ENCODE measurements at regions not wholly inside any gene's neighbourhood (a gene's known extent, or its start where the extent isn't known, plus 50 kb on each side); places are given as distances from the start of the nearest gene placed in this dataset.
A peak's percentile ranks its signal among the peaks of the same experiment; 100 is the strongest.
"Not testable (repeated sequence)": the region's sequence is repeated elsewhere in the genome, so short reads cannot be mapped to it uniquely, and the experiment has no call there.

GRCh38 chr12:8282181-8282580, 54.8 kb upstream of the FAM90A1 start:
- DNase-seq; intact Hi-C loops (cut with DNase I): not testable (repeated sequence)

GRCh38 chr12:8285681-8286080, 58.3 kb upstream of the FAM90A1 start:
- intact Hi-C loops (cut with DNase I); DNase-seq: not testable (repeated sequence)

- DNase-seq = peak in 5 of 10 donors; percentile 2 to 85 (median 40)
Observed at GRCh38 chr12:8291764-8292163, 64.3 kb upstream of the FAM90A1 start.

GRCh38 chr12:8294662-8295061, 67.2 kb upstream of the FAM90A1 start:
- intact Hi-C loops (cut with DNase I) = not testable (repeated sequence)

More at GRCh38 chr12:8291764-8292163, 64.3 kb upstream of the FAM90A1 start:
- intact Hi-C loops (cut with DNase I) = not testable (repeated sequence)

GRCh38 chr12:8308611-8309010, 81.2 kb upstream of the FAM90A1 start:
- intact Hi-C loops (cut with DNase I); DNase-seq: not testable (repeated sequence)

More at GRCh38 chr12:8294662-8295061, 67.2 kb upstream of the FAM90A1 start:
- not testable (repeated sequence) for DNase-seq

GRCh38 chr12:8315997-8316396, 88.6 kb upstream of the FAM90A1 start:
- intact Hi-C loops (cut with DNase I); DNase-seq: not testable (repeated sequence)

GRCh38 chr12:8317675-8318074, 90.3 kb upstream of the FAM90A1 start:
- intact Hi-C loops (cut with DNase I) = not testable (repeated sequence)

GRCh38 chr12:8320251-8320730, 92.9 kb upstream of the FAM90A1 start:
- intact Hi-C loops (cut with DNase I) = not testable (repeated sequence)

More at GRCh38 chr12:8317675-8318074, 90.3 kb upstream of the FAM90A1 start:
- DNase-seq = not testable (repeated sequence)

GRCh38 chr12:8320791-8321370, 93.5 kb upstream of the FAM90A1 start:
- intact Hi-C loops (cut with DNase I) = not testable (repeated sequence)

More at GRCh38 chr12:8320251-8320730, 92.9 kb upstream of the FAM90A1 start:
- not testable (repeated sequence) for DNase-seq

GRCh38 chr12:8325145-8325839, 97.9 kb upstream of the FAM90A1 start:
- DNase-seq; intact Hi-C loops (cut with DNase I): not testable (repeated sequence)

More at GRCh38 chr12:8320791-8321370, 93.5 kb upstream of the FAM90A1 start:
- DNase-seq = not testable (repeated sequence)

GRCh38 chr12:8328835-8329234, 101.4 kb upstream of the FAM90A1 start:
- intact Hi-C loops (cut with DNase I); DNase-seq: not testable (repeated sequence)

- DNase-seq; intact Hi-C loops (cut with DNase I): not testable (repeated sequence)
Observed at GRCh38 chr12:8332373-8332772, 105.0 kb upstream of the FAM90A1 start.

- intact Hi-C loops (cut with DNase I); DNase-seq: not testable (repeated sequence)
Observed at GRCh38 chr12:8351073-8351472, 104.7 kb upstream of the CLEC6A start.

GRCh38 chr12:8354741-8355140, 101.0 kb upstream of the CLEC6A start:
- DNase-seq; intact Hi-C loops (cut with DNase I): not testable (repeated sequence)

- DNase-seq; intact Hi-C loops (cut with DNase I): not testable (repeated sequence)
Observed at GRCh38 chr12:8355531-8355930, 100.2 kb upstream of the CLEC6A start.

GRCh38 chr12:8373744-8374143, 82.0 kb upstream of the CLEC6A start:
- intact Hi-C loops (cut with DNase I); DNase-seq: not testable (repeated sequence)

- DNase-seq; intact Hi-C loops (cut with DNase I): not testable (repeated sequence)
Observed at GRCh38 chr12:8375122-8375521, 80.6 kb upstream of the CLEC6A start.

- intact Hi-C loops (cut with DNase I); DNase-seq: not testable (repeated sequence)
Observed at GRCh38 chr12:8377756-8378155, 78.0 kb upstream of the CLEC6A start.

- intact Hi-C loops (cut with DNase I); DNase-seq: not testable (repeated sequence)
Observed at GRCh38 chr12:8382556-8382955, 73.2 kb upstream of the CLEC6A start.

GRCh38 chr12:8384686-8385085, 71.1 kb upstream of the CLEC6A start:
- intact Hi-C loops (cut with DNase I); DNase-seq: not testable (repeated sequence)

- intact Hi-C loops (cut with DNase I); DNase-seq: not testable (repeated sequence)
Observed at GRCh38 chr12:8385431-8385830, 70.3 kb upstream of the CLEC6A start.
